GM12872 (cell line): ENCODE measurements at regions not wholly inside any gene's neighbourhood (a gene's known extent, or its start where the extent isn't known, plus 50 kb on each side); places are given as distances from the start of the nearest gene placed in this dataset.

ENCODE experiments used
- TF ChIP-seq, protein P1 (sequence below): IDR thresholded peaks from 3 replicates; pipeline ENCODE4 v1.5.1; 2011; ENCODE audit warnings: low read depth, mild to moderate bottlenecking, low read length, moderate library complexity; ENCODE audit not compliant: insufficient read depth

DNA sequence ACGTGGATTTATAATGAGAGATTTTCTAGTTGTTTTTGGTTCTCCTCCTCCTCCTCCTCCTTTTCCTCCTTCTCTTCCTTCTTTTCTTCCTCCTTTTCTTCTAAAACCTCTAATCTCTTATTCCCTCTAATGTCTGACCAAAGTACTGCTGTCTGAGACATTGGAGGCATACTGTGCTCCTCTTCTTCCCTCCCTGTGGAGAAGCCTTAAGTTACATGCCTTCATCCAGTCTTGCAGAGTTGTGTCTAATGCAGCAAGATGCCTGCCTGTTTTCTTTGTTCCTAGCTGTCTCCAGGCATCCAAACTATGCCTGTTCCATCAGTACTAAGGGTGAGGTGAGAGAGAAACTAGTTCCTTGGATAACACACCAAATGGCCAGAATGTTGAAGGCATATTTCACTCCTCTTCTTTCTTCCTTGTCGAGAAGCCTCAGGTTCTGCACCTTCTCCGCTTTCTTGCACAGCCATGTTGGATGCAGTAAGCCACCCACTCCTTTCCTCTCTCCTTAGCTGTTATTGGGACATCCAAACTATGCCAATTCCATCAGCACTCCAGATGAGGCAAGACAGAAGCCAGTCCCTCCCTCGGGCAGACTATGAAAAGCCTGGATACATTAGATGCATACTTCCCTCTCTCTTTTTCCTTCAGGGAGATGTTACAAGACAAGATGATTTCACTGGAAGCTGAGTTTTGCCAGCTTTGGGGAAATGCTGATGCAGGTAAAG lies 285.7 kb upstream of the TRAM1L1 start:
- TF ChIP-seq, protein P1, sequence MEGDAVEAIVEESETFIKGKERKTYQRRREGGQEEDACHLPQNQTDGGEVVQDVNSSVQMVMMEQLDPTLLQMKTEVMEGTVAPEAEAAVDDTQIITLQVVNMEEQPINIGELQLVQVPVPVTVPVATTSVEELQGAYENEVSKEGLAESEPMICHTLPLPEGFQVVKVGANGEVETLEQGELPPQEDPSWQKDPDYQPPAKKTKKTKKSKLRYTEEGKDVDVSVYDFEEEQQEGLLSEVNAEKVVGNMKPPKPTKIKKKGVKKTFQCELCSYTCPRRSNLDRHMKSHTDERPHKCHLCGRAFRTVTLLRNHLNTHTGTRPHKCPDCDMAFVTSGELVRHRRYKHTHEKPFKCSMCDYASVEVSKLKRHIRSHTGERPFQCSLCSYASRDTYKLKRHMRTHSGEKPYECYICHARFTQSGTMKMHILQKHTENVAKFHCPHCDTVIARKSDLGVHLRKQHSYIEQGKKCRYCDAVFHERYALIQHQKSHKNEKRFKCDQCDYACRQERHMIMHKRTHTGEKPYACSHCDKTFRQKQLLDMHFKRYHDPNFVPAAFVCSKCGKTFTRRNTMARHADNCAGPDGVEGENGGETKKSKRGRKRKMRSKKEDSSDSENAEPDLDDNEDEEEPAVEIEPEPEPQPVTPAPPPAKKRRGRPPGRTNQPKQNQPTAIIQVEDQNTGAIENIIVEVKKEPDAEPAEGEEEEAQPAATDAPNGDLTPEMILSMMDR: no peak

- TF ChIP-seq, protein P1: no peak
Observed at GRCh38 chr4:117375101-117375500, 289.7 kb upstream of the TRAM1L1 start.

DNA sequence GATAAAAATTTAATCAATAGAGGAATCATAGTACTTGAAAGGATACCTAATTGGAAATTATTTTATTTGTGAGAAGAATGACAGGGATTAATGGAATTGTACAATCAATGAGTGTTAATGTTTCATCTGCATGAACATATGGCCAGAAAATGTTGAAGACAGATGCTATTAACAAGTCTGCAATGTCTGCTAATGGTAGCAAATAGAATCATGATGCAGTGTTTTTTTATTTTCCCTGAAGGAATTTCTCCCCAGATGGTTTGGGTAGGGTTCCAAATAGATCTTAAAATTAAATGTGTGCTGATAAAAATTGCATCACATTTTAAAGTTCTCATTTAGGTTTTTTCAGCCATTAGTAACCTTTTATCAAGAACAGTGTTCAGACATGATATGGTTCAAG lies 291.3 kb upstream of the TRAM1L1 start:
- TF ChIP-seq, protein P1: no peak

DNA sequence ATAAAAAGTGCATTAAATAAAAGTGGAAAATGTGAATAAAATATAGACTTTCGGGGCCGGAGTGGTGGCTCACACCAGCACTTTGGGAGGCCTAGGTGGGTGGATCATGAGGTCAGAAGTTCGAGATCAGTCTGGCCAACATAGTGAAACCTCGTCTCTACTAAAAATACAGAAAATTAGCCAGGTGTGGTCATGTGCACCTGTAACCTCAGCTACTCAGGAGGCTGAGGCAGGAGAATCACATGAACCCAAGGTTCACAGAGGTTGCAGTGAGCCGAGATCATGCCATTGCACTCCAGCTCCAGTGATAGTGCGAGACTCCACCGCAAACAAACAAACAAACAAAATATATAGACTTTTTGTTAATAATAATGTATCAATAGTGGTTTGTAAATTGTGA lies 293.6 kb upstream of the TRAM1L1 start:
- TF ChIP-seq, protein P1: no peak

GRCh38 chr4:117383468-117383867 lies 298.1 kb upstream of the TRAM1L1 start:
- TF ChIP-seq, protein P1: no peak

- TF ChIP-seq, protein P1: no peak
Observed at GRCh38 chr4:117385526-117385925, 300.1 kb upstream of the TRAM1L1 start.

- TF ChIP-seq, protein P1: no peak
Observed at GRCh38 chr4:117387072-117387471, 301.7 kb upstream of the TRAM1L1 start.
